BJ (cell line): ENCODE measurements at regions not wholly inside any gene's neighbourhood (a gene's known extent, or its start where the extent isn't known, plus 50 kb on each side); places are given as distances from the start of the nearest gene placed in this dataset.
"Not testable (repeated sequence)": the region's sequence is repeated elsewhere in the genome, so short reads cannot be mapped to it uniquely, and the experiment has no call there.

Experiments
- CTCF ChIA-PET: fragments of 350-600 bp; formaldehyde crosslinking; extraction: SDS; loops from one replicate; lab custom pipeline; 2021; ENCODE audit warnings: antibody characterized with exemption, inconsistent platforms; lab: Yijun Ruan, JAX
- POLR2A ChIA-PET: fragments of 300-600 bp; sonication (Branson Sonifier 250); formaldehyde crosslinking; extraction: SDS; loops from one replicate; lab custom pipeline; 2021; ENCODE audit warnings: antibody characterized with exemption; lab: Charles Lee
- DNase-seq: peaks from one replicate; pipeline ENCODE4 v3.0.0-alpha.2; 2011; ENCODE audit warnings: low read depth
- H3K27me3 ChIP-seq: 2 replicates; pipeline ENCODE4 v1.6.0; 2011; ENCODE audit warnings: low read length; ENCODE audit not compliant: control insufficient read depth, insufficient read depth
- H3K36me3 ChIP-seq: 2 replicates; pipeline ENCODE4 v1.5.1; 2011; ENCODE audit warnings: low read length; ENCODE audit not compliant: control insufficient read depth, insufficient read depth
- H3K4me3 ChIP-seq: 2 replicates; pipeline ENCODE4 v1.5.1; 2011; ENCODE audit warnings: low read depth, mild to moderate bottlenecking, control low read depth, low read length
- TF ChIP-seq, protein P1 (sequence below): IDR thresholded peaks from 2 replicates; pipeline ENCODE4 v1.5.1; 2011; ENCODE audit warnings: low read depth, mild to moderate bottlenecking, control low read depth, inconsistent platforms, low read length, moderate library complexity; ENCODE audit not compliant: insufficient read depth

- CTCF ChIA-PET: no interaction called here
Measured at GRCh38 chr1:157200451-157200850, 62.3 kb upstream of the ETV3 start.

DNA sequence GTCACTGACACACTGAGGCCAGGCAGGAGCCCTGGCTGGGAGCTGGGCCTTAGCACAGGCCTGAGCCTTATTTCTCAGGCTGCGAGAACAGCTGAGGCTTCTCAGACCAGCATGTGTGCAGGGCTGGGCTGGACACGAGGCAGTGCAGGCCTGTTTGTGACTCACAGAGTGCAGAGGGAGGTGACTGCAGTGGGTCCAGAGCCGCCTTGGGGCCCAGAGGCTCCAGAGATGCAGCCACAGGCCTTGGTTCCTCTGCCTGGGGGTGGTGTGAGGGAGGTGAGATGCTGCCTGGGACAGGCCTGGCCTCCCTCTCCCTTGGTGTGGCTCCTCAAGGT lies 61.2 kb upstream of the ETV3 start:
- TF ChIP-seq, protein P1, sequence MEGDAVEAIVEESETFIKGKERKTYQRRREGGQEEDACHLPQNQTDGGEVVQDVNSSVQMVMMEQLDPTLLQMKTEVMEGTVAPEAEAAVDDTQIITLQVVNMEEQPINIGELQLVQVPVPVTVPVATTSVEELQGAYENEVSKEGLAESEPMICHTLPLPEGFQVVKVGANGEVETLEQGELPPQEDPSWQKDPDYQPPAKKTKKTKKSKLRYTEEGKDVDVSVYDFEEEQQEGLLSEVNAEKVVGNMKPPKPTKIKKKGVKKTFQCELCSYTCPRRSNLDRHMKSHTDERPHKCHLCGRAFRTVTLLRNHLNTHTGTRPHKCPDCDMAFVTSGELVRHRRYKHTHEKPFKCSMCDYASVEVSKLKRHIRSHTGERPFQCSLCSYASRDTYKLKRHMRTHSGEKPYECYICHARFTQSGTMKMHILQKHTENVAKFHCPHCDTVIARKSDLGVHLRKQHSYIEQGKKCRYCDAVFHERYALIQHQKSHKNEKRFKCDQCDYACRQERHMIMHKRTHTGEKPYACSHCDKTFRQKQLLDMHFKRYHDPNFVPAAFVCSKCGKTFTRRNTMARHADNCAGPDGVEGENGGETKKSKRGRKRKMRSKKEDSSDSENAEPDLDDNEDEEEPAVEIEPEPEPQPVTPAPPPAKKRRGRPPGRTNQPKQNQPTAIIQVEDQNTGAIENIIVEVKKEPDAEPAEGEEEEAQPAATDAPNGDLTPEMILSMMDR: no peak
- DNase-seq: no peak
- ChIA-PET POLR2A (no interaction called here), CTCF (no interaction called here)
- H3K4me3 ChIP-seq: no peak overlapping the region
- no peaks in the 10 kb centered on the region for H3K36me3 ChIP-seq
- H3K27me3 ChIP-seq: 0 out of 2 replicates have a peak, but pooled peaks cover 2% of the 10 kb centered on the region

More at GRCh38 chr1:157200451-157200850, 62.3 kb upstream of the ETV3 start:
- POLR2A ChIA-PET: no interaction called here
- no peak overlapping the region for H3K4me3 ChIP-seq
- 0 out of 2 replicates have a peak, but pooled peaks cover 2% of the 10 kb centered on the region for H3K27me3 ChIP-seq
- no peak for DNase-seq
- H3K36me3 ChIP-seq: no peaks in the 10 kb centered on the region
- TF ChIP-seq, protein P1: no peak

DNA sequence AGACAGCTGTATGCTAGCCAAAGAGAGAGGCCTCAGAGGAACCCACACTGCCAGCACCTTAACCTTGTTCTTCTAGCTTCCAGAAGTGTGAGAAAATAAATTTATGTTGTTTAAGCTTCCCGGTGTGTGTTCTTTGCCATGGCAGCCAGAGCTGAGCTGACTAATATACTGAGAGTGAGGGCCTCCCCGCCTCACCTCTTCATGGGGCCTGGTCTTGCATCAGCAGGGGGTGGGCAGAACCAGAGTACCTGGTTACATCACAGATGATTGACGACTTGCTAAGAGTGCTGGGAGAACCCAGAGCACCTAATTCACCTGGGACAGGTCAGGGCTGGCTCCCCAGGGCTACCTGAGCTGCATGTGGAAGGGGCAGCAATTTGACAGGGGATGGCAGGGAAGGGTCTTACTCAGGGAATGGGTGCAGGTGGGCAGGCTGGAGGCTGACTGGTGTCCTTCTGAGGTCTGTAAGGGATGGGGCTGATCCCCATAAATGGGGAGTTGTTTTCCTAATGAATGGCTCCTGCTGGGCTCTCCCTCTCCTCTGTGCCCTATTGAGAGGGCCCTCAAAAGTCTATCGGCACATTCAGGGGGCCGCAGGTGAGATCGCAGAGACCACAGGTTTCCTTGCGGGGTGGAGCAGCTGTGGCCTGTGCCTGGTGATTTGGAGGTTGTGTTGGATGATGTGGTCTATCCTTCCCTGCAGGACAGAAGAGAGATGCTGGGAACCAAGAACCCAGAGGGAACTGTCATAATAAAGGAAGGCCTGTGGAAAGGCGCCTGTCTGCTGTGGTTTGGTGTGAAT lies 60.6 kb upstream of the ETV3 start:
- DNase-seq: no peak
- H3K36me3 ChIP-seq: no peaks in the 10 kb centered on the region
- TF ChIP-seq, protein P1: no peak
- CTCF ChIA-PET: no interaction called here
- H3K4me3 ChIP-seq: no peak overlapping the region
- peaks cover 2% of the 10 kb centered on the region; the same call in 1 of the 2 replicates for H3K27me3 ChIP-seq
- POLR2A ChIA-PET: no interaction called here

DNA sequence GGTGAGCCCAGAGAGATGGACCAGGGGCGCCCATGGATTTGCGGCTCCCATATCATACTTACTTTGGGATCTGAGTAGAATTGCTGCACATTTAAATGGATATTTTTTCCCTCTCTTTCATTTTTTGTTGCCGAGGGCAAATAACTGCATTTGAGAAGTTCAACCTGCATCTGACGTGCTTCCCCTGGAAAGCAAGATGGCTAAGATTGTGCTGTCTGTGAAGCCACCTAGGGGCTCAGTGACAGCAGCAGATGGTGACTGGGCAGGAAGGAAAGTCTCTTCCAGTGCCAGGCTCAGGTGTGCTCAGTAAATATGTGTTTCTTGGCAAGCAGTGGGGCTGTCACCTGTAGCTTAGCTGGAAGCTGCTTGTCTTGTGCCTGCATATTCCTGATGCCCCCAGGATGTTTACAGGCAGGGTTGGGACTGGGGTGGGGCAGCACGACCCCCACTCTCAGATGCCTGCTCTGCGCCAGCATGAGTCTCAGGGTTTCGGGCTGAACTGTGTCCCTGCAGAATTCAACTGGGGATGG lies 59.8 kb upstream of the ETV3 start:
- TF ChIP-seq, protein P1: no peak
- ChIA-PET CTCF (interaction anchor here (1.5 kb wide), 1 partner anchor 307 kb away, joined by 3 read pairs; no protein-coding TSS in a partner anchor), POLR2A (no interaction called here)
- Histone ChIP-seq H3K27me3 (peaks cover 2% of the 10 kb centered on the region; the same call in 1 of the 2 replicates), H3K4me3 (no peak overlapping the region), H3K36me3 (no peaks in the 10 kb centered on the region)
- DNase-seq: no peak

DNA sequence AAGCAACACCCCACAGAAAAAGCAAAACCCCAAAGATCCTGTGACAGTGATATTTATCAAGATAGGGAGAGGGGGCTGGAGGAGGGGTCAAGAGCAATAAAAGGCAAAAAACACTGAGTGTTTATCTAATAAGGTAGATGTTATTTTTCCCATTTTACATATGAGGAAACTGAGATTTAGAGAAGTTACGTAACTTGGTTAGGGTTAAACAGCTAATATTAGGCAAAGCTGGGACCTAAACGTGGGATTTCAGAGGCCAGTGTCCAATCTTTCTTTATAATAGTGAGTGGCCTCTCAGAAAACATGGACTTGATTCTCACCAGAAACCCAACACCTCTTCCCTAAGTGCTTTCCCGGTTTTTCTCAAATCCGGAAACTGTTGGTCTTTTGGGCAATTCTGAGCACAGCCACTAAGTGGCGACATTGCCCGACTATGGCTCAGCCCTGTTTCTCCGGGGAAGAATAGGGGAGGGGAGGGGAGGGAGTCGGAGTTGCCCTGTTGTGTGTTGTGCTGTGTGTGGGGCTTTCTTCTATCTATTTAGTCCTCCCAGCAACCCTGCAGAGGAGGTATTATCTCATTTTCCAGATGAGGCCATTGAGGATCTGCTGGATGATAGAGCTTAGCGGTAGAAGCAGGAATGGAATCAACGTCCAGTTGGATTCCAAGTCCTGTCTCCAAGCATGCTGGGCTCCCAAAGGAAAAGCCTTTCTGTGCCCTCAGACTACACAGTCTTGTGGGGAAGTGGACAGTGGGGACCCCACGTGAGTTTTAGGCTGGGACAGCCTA lies 58.7 kb upstream of the ETV3 start:
- H3K4me3 ChIP-seq, POLR2A ChIA-PET, H3K27me3 ChIP-seq, H3K36me3 ChIP-seq, DNase-seq: not testable (repeated sequence)
- TF ChIP-seq, protein P1: peak; percentile 25
- CTCF ChIA-PET: interaction anchor here (0.6 to 2.3 kb wide), 9 partner anchors 9 to 309 kb away, joined by 3 to 17 read pairs (median 6); no protein-coding TSS in a partner anchor
